ENCODE measurements at regions not wholly inside any gene's neighbourhood (a gene's known extent, or its start where the extent isn't known, plus 50 kb on each side); places are given as distances from the start of the nearest gene placed in this dataset.

DNA sequence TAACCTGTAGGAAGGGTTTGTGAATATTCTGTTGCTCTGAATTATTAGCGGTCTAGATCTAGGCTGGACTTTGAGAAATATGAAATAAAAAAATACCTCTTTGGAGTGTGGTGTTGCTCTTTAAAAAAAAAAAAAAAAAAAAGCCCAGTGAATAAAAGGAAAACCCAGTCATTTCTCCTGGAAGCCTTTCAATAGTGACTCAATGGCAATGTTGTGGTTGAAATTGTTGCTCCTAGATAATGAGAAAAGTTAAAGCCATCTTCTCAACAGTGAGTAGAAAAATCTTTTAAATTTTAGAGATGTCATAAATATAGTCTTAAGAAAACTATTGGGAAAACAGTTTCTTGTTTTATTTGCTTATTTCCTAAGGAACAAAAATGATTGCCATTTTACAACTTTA lies 135.3 kb downstream of the RFC3 start:
- DNase-seq = no peak

DNA sequence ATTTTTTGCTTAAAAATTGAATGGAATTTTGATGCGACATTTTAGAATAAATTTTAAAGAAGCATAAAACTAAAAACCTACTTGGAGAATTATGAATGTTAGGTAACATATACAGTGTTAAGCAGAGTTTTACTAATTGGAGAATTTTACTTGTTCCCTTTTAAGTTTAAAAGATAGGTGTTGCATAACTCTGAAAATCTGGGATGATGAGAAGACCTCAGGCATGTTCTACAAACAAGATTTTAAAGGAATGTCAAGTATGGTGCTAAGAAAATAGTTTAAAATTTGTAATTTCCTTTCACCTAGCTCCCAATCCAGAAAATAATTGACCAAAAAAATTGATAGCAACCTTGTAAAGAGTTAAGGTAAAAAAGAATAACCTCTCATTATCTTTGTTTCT lies 135.8 kb downstream of the RFC3 start:
- DNase-seq = no peak

DNA sequence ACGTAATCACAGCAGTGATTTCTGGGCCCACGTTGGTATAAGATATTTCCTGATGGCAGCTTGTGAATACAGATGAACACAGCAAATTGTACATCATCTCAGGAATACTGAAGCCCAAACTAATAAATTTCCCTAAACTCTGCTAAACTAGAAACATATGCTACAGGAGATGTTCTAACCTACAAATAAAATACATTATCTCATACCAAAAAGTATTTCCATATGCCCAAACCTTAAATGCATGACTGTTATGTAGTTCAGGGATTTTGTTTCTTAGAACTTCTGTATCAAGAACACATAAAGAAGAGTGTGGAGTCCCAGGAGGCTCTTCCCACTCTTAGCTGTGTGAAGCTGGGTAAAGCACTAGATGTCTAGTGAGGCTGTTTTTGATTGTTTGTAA lies 138.4 kb downstream of the RFC3 start:
- DNase-seq = no peak

DNA sequence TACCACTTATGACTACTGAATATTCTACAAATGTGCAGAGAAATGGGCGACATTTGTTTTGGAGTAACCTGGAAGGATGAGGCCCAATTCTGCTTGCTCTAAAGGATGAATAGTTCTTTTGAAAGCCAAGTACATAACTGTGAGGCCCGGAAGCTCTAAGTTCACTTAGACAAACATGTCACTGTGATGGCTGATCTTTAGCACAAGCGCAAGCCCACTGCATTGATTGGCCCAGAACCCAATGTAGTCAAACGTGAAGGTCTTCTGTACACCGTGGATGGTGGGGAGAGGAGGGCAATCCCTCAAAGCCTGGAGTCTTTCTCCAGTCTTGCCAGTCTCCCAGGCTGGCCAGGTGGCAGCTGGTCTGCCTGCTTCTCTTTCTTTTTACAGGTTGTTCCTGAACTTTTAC lies 139.6 kb downstream of the RFC3 start:
- no peak for DNase-seq

DNA sequence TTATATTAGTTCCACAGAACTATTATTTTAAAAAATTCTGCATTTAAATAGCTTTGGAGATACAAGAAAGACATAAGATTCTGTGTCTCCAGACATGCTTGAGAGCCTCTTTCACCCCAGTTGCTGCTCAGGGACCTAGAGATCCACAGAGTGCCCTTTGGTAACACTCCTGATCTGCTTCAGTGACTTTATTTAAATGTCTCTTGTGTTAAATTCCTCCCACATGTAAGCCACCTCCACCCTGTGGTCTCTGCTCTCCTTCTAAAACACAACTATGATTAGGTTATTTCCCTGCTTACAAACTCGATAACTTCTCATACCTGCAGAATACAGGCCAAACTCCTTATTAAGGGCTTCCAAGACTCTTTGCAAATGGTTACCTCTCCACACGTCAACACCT lies 141.0 kb downstream of the RFC3 start:
- DNase-seq = peak; percentile 5

DNA sequence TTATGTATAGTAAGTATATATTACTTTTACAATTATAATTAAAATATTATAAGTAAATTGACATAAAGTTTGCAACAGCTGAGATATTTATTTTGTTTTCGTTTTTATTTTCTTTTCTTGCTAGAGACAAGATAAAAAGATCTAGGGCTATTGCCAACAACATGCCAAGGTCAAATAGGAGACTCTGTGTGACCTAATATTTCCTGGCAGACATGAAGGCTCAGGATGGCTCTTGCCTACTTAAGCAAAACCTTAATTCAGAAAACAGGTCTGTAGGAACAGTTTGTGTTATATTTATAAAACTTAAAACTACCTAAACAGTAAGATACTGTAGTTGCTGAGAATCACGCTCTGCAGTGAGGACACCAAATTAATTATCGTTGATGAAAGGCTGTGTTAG lies 145.2 kb downstream of the RFC3 start:
- no peak for DNase-seq

DNA sequence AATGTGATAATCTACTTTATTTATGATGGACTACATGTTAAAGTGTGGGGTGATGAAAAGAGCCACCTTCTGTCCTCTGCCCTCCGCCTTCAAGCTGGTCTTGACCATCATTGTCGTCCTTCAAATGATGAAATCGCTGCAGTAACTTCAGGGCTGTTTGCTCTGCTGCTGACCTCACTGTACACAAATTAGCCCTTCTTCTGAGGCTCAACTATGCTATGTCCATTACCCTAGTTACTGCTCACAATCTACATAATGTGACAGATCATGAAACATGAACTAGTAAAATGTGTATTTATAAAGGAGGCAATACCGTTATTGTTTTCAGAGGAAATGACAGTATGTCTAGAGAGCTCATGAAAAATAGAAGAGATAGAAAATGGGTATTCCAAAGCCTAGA lies 145.9 kb downstream of the RFC3 start:
- no peak for DNase-seq

DNA sequence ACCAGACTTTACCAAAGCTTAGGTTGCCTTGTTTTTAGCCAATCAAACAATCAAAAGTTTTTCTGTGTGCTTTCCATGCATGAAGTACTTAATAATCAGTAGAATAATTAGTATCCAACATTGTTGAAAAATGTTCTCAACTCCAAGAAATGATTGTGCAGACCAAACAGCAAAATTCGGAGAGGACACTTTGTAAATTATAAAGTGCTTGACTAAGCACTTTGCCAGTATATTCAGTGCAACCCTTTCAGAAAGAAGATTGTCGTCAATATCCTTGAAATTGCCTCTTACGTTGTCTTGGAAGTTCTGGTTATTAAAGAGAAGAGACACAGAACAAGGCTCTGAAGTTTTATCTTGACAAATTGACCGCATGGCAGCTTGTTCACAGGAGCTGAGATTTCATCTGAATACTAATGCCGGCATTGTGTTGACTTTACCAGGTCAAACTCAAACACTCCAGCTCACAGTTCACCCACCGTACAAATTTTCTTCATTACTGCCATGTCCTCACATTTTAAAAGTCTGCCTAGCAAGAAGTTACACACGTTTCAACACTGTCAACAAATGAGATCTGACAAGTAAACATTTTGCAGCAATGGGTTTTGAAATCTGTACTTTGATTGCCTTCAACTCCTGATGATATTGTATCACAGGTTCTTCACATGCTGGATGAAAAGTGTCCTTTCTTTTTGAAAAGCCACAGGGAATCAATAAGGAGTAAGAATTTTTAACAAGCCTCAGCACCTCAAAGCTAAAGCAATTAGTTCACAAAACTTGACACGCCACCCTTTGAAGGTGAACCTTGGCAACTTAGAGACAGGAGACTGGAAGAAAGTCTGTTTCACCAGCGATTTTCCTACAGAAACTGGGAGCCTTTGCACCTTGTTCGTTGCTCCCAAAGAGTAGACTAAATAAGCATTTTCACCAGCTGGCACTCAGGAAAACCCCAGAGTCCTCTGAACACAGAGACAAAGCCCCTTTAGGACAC lies 150.9 kb downstream of the RFC3 start:
- no peak for DNase-seq

DNA sequence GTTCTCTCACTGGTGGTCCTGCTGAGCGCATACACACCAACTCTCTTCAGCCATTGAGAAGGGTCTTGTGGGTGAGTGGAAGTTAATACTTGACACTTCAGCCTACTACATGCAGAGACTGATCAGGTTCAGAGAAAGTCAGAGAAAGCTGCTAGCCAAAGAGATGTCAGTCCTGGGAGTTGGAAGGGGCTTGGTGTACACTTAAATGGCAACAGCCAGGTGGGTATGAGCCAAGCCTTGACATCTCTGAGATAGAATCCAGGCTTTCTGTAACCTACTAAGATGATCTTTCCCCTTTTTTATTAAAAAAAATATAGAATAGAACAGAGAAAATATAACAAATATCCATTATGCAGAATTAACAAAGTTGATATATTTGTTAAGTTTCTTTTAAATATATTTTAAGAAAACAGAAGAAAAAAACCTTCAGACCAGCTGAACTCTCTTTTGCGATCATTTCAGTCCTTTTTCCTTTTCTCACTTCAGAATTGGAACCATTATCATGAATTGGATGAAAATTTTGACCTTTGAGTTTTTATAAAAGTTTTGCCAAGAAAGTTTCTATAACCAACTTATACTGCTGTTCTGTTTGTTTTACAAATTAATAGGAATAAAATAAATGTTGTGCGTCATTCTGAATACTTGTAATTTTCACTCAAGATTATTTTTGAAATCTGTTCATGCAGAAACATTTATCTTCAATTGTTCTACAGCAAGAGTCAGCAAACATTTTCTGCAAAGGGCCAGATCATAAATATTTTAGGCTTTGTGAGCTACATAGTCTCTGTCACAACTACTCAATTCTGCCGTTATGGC lies 153.0 kb downstream of the RFC3 start:
- DNase-seq = no peak

DNA sequence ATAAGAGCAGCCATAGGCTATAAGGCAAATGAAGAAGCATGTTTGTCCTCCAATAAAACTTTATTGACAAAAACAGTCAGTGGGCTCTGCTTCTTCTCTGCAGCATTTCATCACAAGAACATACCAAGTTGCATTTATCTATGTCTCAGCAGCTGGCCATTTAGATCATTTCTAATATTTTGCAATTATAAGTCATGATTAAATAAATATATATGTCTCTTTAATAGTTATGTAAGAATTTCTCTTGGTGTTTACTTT lies 153.5 kb downstream of the RFC3 start:
- DNase-seq = no peak

DNA sequence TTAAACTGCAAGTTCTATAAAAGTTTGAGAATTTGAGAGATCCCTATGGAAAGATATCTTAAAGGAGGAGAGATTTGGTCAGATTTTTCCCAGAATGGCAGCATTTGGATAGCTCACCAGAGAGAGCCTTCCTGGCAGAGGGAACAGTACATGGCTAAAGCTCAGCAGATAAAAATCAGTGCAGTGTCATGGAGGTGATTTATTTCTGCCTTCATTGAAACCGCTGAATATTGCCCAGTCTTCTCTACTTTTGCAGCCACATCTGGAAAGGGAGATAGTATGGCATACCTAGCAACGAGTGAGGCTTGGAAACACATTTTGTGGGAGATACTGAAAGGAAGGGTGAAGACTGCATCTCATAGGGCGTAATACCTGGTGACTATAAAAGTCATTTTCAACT lies 155.2 kb downstream of the RFC3 start:
- DNase-seq = no peak

DNA sequence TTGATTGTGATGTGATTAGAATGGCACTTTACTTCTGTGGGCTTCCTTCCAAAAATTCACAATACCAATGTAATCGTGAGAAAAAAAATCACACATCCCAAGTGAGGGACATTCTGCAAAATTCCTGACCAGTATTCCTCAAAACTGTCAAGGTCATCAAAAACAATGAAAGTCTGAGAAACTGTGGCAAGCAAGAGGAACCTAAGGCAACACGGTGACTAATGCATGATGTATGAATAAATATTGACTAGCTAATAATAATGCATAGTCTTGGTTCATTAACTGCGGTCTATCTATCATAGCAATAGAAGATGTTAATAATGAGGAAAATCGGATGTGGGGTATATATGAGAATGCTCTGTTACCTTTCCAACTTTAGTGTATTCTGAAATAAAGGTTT lies 159.0 kb downstream of the RFC3 start:
- no peak for DNase-seq

DNA sequence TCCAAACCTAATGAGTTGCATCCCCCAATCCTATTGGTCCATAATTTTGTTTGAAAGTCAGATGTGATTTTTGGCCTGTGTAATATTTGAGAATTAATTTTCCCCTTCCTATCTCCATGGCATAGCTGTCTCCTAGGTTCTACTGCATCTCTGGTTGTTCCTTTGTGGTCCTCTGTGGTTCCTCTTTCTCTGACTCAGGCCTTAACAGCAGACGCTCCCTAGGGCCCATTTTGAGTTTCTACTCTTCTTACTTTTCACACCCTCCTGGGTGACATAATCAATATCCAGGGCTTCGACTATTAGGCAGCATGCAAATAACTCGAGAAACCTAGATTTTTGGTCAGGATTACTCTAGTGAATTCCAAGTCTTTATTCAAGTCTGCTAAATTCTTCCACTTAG lies 160.7 kb downstream of the RFC3 start:
- DNase-seq = no peak

DNA sequence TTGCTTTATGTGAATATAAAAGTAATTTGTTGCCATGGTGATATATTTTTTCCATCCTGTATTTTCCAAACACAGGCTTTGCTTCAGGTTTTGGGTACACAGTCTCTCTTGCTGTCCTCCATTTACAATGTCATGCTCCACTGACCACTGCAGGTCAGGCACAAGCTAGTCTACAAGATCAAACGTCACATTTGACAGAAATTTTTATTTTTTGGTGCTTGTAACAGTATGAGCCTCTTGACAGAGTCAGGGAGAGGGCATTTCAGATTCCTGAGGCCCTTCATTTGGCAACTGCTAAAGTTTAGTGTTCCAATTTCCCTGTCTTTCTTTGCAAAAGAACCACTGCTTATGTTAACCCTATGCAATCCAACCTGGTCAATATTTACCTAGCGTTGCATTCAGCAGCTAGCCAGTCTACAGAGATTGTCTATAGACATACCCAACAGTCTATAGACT lies 175.0 kb downstream of the RFC3 start:
- DNase-seq = no peak

DNA sequence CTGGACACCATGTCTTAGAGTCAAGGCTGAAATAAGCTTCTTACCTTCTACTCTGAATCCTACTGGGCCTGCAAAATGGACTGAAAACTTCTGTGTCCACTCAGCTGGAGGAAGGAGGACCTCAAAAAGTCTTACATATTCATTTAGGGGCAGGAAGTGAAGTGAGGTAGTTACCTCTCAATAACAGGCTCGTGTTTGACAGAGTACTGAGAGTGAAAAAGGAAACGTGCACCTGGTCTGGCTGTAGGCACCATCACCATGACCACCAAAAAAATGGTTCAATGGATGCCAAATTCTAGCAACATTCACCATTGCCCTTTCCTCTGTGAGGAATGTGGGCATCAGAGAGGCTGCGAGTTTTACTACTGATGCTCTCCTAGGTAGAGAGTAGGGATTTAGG lies 176.2 kb downstream of the RFC3 start:
- no peak for DNase-seq

DNA sequence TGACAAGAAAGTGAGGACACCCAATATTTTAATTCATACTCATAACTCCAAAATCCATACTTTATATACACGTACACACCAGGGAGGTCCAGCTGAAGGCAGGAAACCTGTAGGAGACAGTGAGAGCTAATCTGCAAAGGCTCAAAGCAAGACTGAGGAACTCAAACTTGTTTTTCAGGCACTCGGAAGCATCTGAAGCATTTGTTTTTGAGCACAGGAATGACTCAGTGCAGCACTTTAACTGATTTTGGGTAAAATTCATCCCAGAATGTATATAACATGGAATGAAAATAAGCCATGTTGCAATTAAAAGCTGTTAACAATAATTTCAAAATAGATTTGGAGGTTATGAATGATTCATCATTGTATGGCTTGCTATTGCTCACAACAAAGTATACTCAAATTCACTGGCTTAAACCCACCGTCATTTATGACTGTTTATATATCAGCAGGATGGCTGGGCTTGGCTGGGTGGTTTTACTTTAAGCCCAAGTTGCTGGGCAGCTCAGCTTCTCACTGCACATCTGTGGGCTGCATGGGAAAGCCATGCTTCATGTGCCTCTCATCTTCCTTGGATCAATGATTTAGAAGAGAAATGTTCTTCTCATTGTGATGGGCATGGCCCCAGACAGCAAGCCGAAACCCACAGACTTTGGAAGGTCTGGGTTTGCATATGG lies 177.0 kb downstream of the RFC3 start:
- DNase-seq = no peak

DNA sequence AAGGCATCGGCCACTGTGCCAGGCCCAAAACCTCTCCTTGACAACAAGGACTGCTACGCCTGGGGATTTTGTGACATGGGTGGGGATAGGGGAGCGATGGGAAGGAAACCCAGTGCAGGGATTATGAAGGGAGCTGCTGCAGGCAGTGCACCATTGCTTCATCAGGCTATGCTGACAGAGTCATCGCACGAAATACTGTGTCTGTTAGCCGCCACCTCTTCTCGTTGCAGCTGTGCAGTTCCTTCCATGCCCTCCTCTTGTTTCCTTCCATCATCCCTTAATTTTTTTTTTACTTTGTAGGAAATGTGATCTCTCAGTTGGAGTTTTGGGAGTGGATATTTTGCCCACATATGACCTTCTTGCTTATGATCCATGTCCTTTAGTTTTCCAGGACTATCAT lies 178.7 kb downstream of the RFC3 start:
- DNase-seq = no peak

DNA sequence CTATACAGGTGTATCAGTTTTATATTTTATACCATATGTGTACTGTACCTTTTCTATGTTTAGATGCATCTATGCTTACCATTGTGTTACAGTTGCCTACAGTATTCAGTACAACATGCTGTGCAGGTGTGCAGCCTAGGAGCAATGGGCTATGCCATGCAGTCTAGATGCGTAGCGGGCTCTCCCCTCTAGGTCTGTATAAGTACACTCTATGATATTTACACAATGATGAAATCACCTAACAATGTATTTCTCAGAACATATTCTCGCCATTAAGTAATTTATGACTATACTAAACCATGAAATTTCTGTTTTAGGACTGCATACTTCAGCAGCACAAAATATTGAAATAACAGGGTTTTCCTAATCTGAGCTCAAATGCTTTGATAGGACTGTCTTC lies 179.6 kb downstream of the RFC3 start:
- no peak for DNase-seq

DNA sequence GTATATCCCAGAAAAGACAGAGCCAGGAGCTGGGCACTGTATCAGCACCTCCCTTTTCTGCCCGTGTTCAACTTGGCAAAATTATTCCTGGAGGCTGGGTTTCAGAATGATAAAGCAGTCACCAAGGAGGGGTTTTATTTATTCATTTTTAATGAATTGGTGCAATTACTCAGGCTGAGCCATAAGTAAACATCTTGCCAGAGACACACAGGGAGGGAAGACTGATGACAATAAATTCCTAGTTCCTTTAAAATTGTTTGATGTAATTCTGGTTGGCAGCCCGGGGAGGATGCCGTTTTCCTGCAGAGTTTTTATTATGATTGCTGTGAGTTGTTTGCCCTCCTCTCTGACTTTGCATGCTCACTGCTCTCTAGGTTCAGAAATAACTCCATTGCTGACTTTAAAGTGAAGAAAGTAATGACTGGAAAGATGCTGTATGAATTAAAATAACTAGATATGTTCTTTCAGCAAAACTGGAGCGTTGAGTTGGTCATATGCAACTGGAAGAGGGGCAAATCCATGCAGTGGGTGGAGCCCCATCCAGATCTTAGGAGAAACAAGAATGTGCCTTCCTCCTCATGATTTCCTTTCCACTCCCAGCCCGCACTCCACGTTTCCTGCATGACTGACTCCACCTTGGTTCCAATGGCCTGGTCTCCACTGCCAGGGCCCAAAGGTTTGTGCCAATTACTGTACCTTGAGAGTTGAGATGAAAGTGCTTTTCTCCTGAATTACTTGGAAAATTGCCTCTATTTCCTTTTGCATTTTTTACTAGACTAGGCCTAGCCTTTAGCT lies 182.1 kb downstream of the RFC3 start:
- DNase-seq = no peak

DNA sequence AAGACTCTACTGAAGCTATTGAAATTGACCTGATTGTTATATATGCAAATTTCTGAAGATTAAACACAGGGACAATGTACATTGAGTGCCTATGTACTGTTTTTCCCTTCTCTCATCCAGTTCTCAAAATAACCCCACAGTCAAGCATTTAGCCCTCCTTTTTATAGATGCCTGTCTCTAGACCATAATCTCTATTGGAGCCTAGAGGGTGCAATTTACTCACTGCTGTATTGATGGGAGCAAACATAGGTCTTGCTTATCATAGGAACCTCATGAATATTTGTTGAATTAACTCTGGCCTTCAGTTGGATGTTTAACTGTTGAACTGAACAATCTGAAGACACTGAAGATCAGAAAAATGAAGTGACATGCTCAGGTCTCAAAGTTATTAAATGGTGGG lies 183.0 kb downstream of the RFC3 start:
- DNase-seq = no peak

DNA sequence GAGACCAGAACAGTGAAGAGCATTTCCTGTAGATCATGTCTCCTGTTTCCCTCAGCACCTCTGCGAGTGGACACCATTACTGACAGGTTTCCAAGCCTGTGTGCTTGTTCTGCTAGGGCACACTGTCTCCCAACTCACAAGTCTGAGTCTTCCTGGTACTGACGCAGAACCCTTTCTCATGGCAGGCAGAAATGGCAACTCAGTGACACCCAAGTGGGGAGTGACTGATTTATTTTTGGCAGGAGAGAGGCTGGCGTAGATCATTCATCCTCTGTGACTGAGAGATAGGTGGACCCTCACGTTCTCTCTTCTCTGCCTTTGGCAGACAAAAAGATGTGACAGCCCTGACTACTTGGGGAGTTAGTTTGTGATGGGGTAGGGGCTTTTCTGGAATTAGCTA lies 183.4 kb downstream of the RFC3 start:
- DNase-seq = no peak

DNA sequence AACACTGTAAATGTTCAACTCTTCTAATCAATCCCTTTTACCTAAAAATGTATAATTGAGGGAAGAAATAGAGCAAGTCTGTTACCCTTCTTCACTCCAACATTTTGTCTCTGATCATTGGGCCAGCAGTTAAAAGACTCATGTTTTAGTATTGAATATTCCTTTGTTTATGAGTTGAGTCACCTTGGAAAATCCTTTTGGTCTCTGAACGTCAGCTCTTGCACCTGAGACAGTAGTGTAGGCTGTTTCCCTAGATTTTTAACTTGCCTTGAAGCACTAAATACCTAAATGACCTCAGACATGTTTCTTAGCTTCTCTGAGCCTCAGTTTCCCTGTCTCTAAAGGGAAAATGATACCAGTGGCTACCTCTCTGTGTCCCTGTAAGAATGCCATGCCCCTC lies 184.2 kb downstream of the RFC3 start:
- DNase-seq = no peak

All from renal pelvis (tissue), 1 donor.